ENCODE measurements at regions not wholly inside any gene's neighbourhood (a gene's known extent, or its start where the extent isn't known, plus 50 kb on each side); places are given as distances from the start of the nearest gene placed in this dataset.
"Not testable (repeated sequence)": the region's sequence is repeated elsewhere in the genome, so short reads cannot be mapped to it uniquely, and the experiment has no call there.

DNA sequence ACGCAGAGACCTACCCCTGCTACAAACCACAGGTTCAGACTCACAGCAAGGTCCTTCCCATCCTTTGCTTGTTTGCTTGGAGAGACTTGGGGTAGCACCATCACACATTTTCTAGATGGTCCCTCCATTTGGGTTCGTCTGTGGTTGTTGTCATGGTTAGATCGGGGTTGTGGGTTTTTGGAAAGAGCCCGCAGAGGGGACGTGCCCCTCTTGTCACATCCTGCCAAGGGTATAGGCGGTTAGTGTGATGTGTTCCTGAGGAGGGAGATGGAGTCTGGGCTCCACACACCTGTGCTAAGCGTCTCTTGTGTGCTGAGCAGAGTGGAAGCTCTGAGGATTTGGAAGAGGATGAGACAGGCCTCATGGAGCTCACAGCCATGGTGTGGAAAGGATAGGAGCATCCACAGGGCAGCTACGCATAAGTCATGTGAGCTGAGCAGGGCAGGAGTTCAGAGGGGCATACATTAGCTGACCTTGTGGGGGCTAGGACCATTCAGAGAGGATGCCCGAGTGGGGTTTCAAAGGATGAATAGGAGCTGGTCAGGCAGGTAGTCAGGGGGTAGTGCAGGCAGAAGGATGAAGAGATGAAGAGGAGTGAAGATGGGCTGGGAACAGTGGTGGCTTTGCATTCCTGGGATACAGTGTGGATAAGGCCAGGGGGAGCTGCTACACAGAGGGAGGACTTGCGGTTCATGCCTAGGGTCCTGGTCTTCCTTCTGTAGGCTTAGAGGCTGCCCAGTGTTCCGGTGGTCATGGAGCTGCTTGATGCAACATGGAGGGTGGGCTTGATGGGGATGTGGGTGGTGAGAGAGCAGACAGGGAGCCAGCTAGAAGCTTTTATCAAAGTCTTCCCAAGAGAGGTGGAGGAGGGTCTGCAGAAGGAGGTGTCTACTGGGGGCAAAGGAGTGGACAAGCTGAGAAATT, 62.9 kb downstream of the ACKR3 start:
- no peak for DNase-seq (ENCODE audit: low read depth in 2 of 2)

DNA sequence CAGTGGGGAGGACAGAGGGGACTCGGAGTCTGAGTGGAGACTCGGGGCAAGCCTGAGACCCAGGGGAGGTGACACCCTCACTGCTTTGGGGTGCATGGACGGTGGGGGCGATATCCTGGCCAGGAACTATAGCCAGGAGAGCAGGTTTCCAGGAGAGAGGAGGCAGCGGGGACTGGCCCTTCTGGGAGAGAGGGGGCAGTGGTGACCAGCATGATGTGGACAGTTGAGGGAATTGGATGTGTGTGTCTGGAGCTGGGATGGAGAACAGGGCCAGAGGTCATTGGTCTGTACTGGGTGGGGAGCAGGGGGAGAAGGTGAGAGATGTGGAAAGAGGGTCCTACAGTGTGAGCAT, 63.6 kb downstream of the ACKR3 start:
- DNase-seq (ENCODE audit: low read depth in 2 of 2), result no peak

DNA sequence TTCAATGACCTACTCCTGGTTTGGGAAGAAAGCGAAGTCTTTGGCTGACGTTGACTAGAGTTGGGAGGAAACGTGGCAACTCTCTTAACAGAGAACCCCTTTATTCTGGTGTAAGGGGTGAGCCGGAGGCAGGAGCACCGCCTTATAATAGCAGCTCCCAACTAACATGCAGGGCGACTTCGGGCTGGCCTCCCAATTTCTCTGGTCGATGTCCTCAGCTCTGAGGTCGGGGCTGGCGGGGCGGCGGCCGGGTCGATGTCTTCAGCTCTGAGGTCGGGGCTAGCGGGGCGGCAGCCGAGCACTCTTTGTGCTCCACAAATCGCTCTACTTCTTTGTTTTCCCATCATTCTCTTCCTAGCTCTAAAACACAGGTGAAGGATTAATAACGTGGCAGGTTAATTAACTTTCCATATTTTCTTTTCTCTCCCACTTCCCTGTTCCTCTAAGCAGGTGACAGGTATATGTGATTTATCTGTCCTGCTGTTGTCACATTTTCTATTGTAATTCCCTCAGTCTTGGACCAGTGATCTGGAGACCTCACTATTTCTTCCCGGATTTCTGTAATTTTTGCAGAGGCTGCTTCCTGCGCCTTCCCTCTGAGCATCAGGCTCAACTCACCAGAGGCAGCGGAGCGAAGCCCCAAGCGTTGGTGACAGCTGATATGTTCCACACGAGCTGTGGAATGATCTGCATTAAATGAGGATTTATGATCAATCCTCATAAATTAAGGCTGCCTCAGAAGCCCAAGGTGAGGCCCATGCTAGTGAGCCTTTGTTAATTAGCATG, 64.3 kb downstream of the ACKR3 start:
- DNase-seq (ENCODE audit: low read depth in 2 of 2), result no peak

- no peak for DNase-seq (ENCODE audit: low read depth in 2 of 2)
Observed at GRCh38 chr2:236636261-236636660, 66.6 kb downstream of the ACKR3 start.

- no peak for DNase-seq (ENCODE audit: low read depth in 2 of 2)
Observed at GRCh38 chr2:236636714-236637470, 67.3 kb downstream of the ACKR3 start.

GRCh38 chr2:236637686-236638569, 68.3 kb downstream of the ACKR3 start:
- no peak for DNase-seq (ENCODE audit: low read depth in 2 of 2)

- no peak for DNase-seq (ENCODE audit: low read depth in 2 of 2)
Observed at GRCh38 chr2:236638707-236639106, 69.1 kb downstream of the ACKR3 start.

DNA sequence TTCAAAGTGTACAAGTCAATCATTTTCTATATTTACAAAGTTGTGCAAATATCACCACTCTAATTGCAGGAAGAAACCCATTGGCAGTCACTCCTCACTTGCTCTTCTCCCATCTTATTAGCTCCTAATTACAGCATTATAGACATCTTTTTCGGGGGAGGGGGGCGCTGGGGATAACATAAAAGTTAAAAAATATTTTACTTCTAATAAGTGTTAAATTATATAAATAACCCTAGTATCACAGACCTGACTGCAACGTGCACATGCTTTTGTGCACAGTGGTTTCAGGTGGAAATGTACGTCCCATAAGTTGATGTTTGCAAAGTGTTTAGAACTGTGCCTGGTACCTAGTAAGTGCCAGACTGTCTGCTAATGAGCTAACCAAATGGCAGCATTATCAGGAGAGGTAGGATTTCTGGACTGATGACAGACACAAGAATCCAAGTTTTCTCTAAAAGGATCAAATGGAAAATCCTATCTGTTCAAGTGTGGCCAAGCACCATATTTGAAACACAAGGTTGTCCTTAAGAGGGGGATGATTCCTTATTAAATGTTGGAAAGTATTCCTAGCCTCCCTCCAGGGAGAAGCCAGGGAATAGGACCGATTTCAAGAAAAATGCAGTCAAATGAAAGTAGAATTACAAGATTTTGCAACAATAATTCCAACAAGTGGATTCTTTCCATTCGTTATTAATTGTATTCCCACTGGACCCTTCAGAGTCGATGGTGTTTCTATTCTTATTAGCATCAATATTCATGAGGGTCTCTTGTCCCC, 70.0 kb downstream of the ACKR3 start:
- DNase-seq (ENCODE audit: low read depth in 2 of 2), result no peak

DNA sequence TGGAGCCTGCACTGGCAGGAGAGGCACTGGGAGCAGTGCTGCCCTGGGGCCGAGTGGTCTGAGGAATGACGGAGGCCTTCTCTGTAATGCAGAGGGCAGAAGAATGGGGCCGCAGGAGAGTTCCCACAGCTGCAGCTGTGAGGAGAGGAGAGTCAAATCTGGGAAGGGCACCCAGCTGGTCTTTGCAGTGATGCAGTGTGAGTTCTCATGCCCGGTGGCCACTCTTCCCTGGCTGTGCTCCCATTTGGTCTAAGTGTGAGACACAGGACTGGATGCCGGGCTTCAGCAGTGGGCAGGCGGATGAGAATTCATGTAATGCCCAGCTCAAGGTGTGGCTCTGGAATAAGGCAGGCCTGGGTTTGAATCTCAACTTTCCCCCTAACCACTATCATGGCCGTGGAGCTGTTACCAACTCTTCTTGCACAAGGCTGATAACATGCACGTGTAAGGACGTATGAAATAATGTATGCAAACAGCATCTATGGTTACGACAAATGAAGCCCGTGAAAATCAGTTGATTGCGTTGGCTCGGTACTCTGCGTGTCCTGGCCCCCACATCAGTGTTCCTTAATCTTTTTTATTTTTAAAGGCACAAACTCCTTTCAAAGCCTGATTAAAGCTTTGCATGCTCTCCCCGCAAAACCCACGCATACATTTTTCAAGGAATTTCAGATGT, 71.6 kb downstream of the ACKR3 start:
- DNase-seq (ENCODE audit: low read depth in 2 of 2), result no peak

DNA sequence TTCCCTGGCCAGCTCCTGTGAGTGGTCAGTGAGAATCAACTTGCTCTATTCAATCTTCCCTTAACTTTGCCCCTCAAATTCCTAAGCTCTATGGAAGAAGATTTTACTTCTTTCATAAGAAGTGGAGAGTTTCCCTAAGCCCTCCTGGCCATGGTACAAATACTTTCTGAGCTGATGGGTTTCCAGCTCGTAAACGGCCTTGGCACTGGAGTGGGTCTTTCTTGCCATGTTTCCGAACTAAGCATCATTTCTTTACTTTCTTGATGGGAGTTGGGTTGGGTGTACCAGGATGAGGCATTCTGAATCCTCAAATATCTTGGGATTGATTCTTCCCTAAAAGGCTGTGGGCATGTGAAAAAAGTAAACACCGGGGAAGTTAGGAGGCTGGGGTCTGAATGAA, 72.5 kb downstream of the ACKR3 start:
- no peak for DNase-seq (ENCODE audit: low read depth in 2 of 2)

DNA sequence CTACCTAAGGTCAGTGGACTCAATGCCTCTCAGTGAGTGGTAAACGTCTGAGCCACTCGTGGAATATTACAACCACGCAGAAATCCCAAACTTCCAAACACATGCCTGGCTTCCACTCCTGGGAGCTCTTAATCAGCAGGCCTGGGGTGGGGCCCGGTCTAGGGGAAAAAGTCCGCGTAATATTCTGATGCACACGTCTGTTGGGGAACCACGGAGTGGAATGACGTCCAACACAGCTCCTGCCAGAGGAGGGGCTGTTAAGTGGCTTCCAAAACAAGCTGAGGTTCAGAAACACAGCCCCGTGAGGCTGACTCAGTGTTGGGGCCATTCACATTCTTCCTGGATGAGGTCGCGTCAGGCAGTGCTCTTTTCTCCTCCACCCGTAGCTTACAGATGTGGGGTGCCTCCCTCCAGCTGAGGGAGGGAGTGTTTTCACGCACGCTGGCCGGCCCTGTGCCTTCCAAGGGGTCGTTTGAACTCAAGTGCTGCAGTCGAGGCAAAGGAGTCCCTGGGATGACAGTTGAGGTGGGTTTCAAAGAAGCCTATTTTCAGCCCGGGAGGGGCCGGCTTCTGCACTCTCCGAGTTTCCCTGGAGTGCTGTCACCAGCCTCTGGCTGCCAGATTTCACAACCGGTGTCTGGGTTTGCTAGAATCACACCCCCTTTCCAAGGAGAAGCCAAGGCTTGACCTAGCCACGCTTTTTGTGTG, 73.1 kb downstream of the ACKR3 start:
- DNase-seq (ENCODE audit: low read depth in 2 of 2), result no peak

GRCh38 chr2:236643480-236643879, 73.9 kb downstream of the ACKR3 start:
- DNase-seq (ENCODE audit: low read depth in 2 of 2), result no peak

- no peak for DNase-seq (ENCODE audit: low read depth in 2 of 2)
Observed at GRCh38 chr2:236644067-236644466, 74.4 kb downstream of the ACKR3 start.

- DNase-seq (ENCODE audit: low read depth in 2 of 2), result no peak
Observed at GRCh38 chr2:236644502-236644911, 74.9 kb downstream of the ACKR3 start.

DNA sequence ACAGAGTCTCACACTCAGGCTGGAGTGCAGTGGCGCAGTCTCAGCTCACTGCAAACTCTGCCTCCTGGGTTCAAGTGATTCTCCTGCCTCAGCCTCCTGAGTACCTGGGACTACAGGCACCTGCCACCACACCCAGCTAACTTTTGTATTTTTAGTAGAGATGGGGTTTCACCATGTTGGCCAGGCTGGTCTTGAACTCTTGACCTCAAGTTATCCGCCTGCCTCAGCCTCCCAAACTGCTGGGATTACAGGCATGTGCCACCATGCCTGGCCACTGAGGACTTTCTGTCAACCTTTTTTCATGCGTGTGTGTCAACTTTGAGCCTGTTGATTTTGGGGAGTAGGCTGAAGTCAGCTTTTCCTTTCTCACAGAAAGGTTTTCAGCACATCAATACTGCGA, 75.5 kb downstream of the ACKR3 start:
- DNase-seq (ENCODE audit: low read depth in 2 of 2), result not testable (repeated sequence)

GRCh38 chr2:236646441-236646840, 76.8 kb downstream of the ACKR3 start:
- no peak for DNase-seq (ENCODE audit: low read depth in 2 of 2)

- DNase-seq (ENCODE audit: low read depth in 2 of 2), result no peak
Observed at GRCh38 chr2:236646871-236647270, 77.2 kb downstream of the ACKR3 start.

- no peak for DNase-seq (ENCODE audit: low read depth in 2 of 2)
Observed at GRCh38 chr2:236647621-236648020, 78.0 kb downstream of the ACKR3 start.

GRCh38 chr2:236653863-236654262, 84.2 kb downstream of the ACKR3 start:
- DNase-seq (ENCODE audit: low read depth in 2 of 2), result no peak

Data from stimulated activated CD8-positive, alpha-beta memory T cell treated with anti-CD3 and anti-CD28 coated beads, Interleukin-15, amount 100 ng/mL, for 48 hours (primary cell).